T-helper 1 cell (primary cell): ENCODE measurements at regions not wholly inside any gene's neighbourhood (a gene's known extent, or its start where the extent isn't known, plus 50 kb on each side); places are given as distances from the start of the nearest gene placed in this dataset.
"Not testable (repeated sequence)": the region's sequence is repeated elsewhere in the genome, so short reads cannot be mapped to it uniquely, and the experiment has no call there.

Experiments used
- DNase-seq, 5 donors: peaks; one replicate each; pipeline ENCODE4 v3.0.0-alpha.2; 2012 to 2020

DNA sequence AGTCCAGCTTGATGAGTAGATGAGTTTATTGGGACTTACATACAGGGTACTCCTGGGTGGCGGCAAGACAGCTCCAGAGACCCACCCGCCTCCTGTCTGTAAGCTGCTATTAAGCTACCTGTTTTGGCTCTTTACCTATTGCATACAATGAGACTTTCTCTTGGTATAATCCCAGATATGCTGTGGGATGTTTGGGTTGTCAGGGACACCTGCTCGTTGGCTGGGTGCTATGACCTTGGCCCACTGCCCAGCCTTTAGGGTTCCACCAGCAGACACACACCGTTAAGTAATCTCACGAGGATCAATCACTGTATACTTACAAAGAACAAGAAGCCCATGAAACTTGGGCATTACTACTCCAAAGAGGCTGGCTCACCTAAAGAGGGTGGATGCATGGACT lies 116.4 kb downstream of the NPIPB5 start:
- DNase-seq = no peak

DNA sequence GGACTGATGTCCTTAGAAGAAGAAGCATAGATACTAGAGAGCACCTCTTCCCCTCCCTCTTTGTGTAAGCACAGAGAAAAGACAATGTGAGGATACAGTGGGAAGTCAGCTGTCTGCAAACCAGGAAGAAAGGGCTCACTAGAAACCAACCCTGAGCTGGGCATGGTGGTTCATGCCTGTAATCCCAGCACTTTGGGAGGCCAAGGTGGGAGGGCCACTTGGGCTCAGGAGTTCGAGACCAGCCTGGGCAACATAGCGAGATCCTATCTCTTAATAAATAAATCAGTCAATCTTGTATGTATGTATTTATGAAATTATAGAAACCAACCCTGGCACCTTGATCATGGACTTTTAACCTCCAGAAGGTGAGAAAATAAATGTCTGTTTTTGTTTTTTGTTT lies 118.3 kb downstream of the NPIPB5 start:
- DNase-seq = no peak

- no peak for DNase-seq
Measured at GRCh38 chr16:22630242-22630641, 119.6 kb downstream of the NPIPB5 start.

DNA sequence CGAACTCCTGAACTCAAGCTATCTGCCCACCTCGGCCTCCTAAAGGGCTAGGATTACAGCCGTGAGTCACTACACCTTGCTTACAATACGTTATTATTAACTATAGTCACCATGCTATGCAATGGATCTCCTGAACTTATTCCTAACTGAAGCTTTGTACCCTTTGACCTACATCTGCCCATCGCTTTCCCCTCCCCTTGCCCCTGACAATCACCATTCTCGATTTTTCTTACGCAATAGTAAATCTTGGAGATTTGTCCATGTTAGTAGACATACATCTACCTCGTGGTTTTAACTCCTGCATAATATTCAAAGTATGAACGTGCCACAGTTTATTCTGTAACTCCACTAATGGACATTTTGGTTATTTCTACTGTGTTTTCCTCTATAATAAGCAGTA lies 120.6 kb downstream of the NPIPB5 start:
- DNase-seq = no peak

- no peak for DNase-seq
Measured at GRCh38 chr16:22632606-22633005, 121.9 kb downstream of the NPIPB5 start.

- DNase-seq = no peak
Measured at GRCh38 chr16:22633280-22633679, 122.6 kb downstream of the NPIPB5 start.

- no peak for DNase-seq
Measured at GRCh38 chr16:22633799-22634198, 123.1 kb downstream of the NPIPB5 start.

- no peak for DNase-seq
Measured at GRCh38 chr16:22634954-22635353, 124.3 kb downstream of the NPIPB5 start.

- DNase-seq = no peak
Measured at GRCh38 chr16:22635357-22635761, 124.7 kb downstream of the NPIPB5 start.

DNA sequence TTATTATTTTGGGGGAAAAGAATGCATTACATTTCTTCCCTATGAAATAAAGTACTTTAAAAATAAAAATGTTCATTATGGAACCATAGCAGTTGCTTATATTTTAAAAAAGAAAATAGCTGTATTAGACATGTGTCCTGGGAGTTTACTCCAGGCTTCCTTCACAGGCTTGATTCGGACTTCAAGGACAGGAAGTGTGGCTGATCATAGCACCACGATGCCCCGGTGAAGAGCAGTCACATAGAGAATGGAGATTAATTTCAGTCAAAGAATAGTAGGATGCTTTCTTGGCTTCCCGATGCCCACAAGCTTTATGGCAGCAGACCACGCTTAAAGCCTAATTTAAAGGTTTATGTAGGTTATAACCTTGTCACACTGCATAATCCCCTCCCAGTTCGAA lies 125.1 kb downstream of the NPIPB5 start:
- no peak for DNase-seq

DNA sequence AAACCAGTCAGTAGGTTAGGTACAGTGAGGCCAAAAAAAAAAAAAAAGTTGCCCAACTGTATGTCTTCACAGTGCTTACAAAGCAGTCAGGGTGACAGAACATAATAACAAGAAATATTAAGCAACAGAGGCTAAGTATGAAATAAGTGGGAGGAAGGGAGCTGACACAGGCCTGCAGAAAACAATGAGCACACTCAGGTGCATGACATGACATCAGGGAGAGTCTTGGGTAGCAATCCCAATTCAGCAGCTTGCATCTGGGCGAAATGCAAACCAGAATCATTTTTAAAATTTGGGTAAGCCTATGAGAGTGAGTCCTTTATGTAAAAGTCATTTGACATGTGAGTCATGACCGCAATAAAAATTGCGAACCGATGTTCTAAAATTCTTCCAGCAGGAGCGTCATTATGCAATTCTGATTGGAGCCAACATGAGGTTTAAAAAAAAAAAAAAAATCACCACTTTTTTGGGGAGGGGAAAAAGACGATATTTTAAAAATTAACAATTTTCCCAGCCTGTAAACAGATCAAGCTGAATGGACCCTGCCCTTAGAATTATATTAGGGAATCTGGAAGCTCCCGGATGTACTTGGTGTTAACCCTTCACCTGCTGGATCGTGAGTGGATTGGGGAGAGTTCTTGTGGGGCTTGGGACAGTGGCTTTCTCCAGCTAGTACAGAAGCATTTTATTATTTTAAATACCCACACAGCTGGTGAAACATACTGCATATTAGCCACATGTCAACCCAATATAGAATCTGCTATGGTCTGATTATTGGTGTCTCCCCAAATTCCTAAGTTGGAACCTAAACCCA lies 127.9 kb downstream of the NPIPB5 start:
- no peak for DNase-seq

DNA sequence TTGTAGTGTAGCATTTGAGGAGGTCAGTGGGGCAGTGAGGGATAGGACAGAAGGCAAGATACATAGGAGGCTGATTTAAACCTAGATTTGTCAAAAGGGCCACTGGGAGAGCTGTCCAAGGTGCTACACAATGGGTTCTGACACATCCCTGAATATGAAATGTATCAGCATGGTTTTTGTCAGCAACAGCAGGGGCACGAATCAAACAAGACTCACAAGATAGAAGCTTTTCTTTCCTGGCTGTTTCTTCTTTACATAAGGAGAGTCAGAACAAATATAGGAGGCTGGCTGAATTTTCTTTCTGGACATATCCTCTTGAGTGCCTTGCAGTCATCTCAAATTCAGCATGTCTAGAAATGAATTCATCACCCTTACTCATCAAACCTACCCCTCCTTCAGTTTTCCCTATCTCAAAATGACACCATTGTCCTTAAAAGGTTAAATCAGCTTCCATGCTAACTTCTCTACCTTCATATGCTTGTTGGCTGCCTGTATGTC lies 130.5 kb downstream of the NPIPB5 start:
- no peak for DNase-seq

DNA sequence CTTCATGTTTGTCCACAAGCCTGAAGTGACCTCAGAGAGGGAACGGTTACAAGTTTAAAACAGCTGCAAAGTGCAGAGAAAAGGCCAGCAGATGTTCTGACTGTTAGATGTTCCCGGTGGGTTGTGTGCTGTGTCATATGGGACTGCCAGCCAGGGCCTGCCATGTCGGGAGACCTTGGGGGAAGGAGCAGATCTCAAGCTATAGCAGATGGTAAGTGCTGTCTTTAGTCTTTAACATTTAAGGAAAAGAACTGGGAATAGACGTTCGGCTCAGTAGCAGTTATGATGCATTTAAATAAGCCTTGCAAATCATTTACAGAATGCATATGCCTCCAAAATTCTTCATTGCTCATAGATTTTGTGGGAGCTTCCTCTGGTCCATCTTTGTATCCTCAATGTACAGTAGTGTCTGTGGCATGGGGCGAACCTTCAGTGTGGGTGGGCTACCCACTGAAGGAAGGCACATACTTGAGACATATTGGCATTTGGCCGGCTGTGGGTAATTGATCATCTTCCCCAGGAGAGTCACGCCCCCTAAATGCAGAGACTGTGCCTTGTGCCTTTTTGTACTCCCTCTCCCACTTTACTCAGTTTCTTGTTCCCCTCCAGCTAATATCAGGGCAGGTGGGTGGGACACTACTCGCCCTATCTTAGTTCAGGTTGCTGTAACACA lies 131.9 kb downstream of the NPIPB5 start:
- no peak for DNase-seq

DNA sequence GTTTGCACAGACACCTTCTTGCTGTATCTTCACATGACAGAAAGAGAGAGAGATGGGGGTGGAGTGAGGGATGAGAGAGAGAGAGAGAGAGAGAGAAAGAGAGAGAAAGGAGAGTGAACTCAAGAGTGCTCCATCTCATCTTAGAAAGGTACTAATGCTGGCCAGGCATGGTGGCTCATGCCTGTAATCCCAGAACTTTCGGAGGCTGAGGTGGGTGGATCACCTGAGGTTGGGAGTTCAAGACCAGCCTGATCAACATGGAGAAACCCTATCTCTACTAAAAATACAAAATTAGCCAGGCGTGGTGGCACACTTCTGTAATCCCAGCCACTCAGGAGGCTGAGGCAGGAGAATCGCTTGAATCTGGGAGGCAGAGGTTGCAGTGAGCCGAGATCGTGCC lies 132.5 kb downstream of the NPIPB5 start:
- DNase-seq = not testable (repeated sequence)

DNA sequence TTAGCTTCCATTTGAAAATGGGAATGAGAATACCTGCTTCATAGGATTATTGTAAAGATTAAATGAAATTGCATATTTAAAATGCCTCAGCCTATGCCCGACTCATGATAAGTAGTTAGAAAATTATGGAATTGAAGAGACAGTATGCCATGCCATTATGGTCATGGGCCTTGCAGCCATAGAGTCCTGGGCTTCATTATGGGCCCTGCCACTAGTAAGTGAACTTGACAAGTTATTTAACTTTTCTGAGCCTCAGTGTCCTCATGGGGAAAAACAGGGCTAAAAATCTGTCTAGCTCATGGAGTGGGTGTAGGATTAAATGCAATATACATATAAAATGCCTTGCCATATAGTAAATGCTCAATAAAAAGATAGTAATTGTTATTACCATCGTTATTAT lies 133.2 kb downstream of the NPIPB5 start:
- no peak for DNase-seq

DNA sequence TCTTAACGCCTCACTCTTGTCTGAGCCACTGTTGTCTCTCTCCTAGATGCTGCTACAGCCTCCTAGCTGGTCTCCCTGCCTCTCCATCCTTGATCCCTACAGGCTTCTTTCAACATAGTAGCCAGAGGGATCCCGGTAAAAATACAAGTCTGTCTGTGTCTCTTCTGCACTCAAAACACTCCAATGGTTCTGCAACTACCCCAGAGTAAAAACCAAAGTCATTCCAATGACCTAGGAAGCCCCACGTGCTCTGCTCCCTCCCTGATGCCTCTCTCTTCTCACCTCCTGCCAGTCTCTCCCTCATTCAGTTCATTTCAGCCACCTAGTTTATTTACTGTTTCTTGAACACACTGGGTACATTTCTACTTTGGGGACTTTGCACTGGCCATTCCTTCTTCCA lies 135.2 kb downstream of the NPIPB5 start:
- no peak for DNase-seq

- DNase-seq = no peak
Measured at GRCh38 chr16:22646948-22647556, 136.4 kb downstream of the NPIPB5 start.

DNA sequence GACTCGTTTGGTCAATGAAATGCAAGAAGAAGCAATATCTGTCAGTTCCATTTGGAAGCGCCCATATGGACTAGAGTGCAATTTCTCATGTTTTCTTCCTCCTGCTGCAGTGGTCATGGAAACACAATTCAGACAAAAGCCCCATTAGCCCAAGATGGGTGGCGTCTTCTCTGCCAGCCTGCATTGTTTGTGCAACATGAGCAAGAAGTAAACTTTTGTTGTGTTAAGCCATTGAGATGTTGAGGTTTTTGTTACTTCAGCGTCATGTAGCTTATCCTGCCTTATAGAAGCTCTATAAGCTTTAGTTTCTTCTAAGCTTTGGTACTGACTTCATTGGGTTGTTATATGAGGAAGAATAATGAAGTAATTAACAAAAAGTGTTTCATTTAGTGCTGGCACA lies 137.4 kb downstream of the NPIPB5 start:
- no peak for DNase-seq

DNA sequence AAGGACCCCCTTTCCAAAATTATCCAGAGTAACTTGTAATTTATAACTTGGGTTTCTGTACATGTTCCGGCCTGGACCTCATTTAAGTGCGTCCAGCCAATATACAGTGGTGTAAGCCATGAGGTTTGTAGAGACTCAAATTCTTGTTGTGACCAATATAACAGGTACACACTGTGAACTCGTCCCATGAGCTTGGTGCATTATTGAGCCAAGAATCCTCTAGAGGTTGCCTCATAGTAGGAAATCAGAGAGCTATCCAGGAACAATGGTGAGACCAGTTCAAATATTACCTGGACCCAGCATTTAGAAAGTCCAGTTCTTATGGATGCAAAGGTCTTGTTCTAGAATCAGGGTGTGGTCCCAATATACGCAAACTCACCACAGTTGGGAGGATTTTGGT lies 138.2 kb downstream of the NPIPB5 start:
- no peak for DNase-seq

- not testable (repeated sequence) for DNase-seq
Measured at GRCh38 chr16:22651111-22651817, 140.6 kb downstream of the NPIPB5 start.

- DNase-seq = no peak
Measured at GRCh38 chr16:22652463-22652845, 141.8 kb downstream of the NPIPB5 start.

DNA sequence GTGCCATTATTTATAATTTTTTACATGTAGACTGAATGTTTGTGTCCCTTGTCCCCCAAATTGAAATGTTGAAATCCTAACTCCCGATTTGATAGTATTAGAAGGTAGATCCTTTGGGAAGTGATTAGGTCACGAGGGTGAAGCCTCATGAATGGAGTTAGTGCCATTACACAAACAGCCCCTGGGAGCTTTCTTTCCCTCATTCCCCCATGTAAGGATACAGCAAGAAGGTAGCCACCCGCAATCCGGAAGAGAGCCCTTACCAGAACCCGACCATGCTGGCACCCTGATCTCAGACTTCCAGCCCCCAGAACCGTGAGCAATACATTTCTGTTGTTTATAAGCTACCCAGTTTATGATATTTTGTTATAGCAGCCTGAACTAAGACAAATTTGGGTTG lies 143.2 kb downstream of the NPIPB5 start:
- no peak for DNase-seq

DNA sequence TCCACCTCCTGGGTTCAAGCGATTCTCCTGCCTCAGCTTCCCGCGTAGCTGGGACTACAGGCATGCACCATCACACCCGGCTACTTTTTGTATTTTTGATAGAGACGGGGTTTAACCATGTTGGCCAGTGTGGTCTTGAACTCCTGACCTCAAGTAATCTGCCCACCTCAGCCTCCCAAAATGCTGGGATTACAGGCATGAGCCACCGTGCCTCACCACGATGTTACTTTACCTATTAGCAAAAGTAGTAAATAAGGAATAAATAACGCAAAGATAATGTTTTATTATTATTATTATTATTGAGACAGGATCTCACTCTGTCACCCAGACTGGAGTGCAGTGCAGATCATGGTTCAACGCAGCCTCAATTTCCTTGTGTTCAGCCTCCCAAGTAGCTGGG lies 145.9 kb downstream of the NPIPB5 start:
- not testable (repeated sequence) for DNase-seq
